GM19455 (cell line): ENCODE measurements at regions not wholly inside any gene's neighbourhood (a gene's known extent, or its start where the extent isn't known, plus 50 kb on each side); places are given as distances from the start of the nearest gene placed in this dataset.

Experiments used
- ATAC-seq: cut with Tn5 transposase; IDR thresholded peaks from one replicate; pipeline ENCODE4 v1.9.1; 2021; ENCODE audit not compliant: unreplicated experiment

- ATAC-seq, result no peak
These were observed 118.1 kb upstream of the MAFB start for GRCh38 chr20:40806929-40807820.

GRCh38 chr20:40807821-40808170 is 118.8 kb upstream of the MAFB start:
- ATAC-seq, result no peak

GRCh38 chr20:40808936-40809335 is 119.9 kb upstream of the MAFB start:
- ATAC-seq, result no peak

- ATAC-seq, result no peak
These were observed 120.3 kb upstream of the MAFB start for GRCh38 chr20:40809361-40809760.

GRCh38 chr20:40810332-40811000 is 121.4 kb upstream of the MAFB start:
- ATAC-seq, result no peak

GRCh38 chr20:40811004-40811403 is 122.0 kb upstream of the MAFB start:
- ATAC-seq, result no peak

GRCh38 chr20:40811660-40812414 is 122.8 kb upstream of the MAFB start:
- no peak for ATAC-seq

GRCh38 chr20:40812415-40812925 is 123.4 kb upstream of the MAFB start:
- no peak for ATAC-seq

- no peak for ATAC-seq
These were observed 124.0 kb upstream of the MAFB start for GRCh38 chr20:40813029-40813431.

GRCh38 chr20:40813708-40814630 is 124.9 kb upstream of the MAFB start:
- no peak for ATAC-seq

- ATAC-seq, result no peak
These were observed 125.6 kb upstream of the MAFB start for GRCh38 chr20:40814631-40814960.

GRCh38 chr20:40815156-40816038 is 126.4 kb upstream of the MAFB start:
- no peak for ATAC-seq

- ATAC-seq, result no peak
These were observed 127.0 kb upstream of the MAFB start for GRCh38 chr20:40816039-40816352.

GRCh38 chr20:40821429-40821828 is 132.4 kb upstream of the MAFB start:
- ATAC-seq, result no peak

GRCh38 chr20:40826699-40827098 is 137.7 kb upstream of the MAFB start:
- ATAC-seq, result no peak

- no peak for ATAC-seq
These were observed 146.3 kb upstream of the MAFB start for GRCh38 chr20:40835321-40835720.

GRCh38 chr20:40838509-40838908 is 149.5 kb upstream of the MAFB start:
- no peak for ATAC-seq

- no peak for ATAC-seq
These were observed 154.2 kb upstream of the MAFB start for GRCh38 chr20:40843251-40843650.

GRCh38 chr20:40844332-40844731 is 155.3 kb upstream of the MAFB start:
- no peak for ATAC-seq

- ATAC-seq, result no peak
These were observed 159.1 kb upstream of the MAFB start for GRCh38 chr20:40848096-40848495.
